ENCODE measurements at regions not wholly inside any gene's neighbourhood (a gene's known extent, or its start where the extent isn't known, plus 50 kb on each side); places are given as distances from the start of the nearest gene placed in this dataset.
"Not testable (repeated sequence)": the region's sequence is repeated elsewhere in the genome, so short reads cannot be mapped to it uniquely, and the experiment has no call there.

GRCh38 chr2:187875261-187876141 lies 321.3 kb upstream of the TFPI start:
- no peak for DNase-seq

- DNase-seq, result no peak
These were observed 322.3 kb upstream of the TFPI start for GRCh38 chr2:187876554-187876953.

GRCh38 chr2:187877391-187877790 lies 323.2 kb upstream of the TFPI start:
- DNase-seq, result no peak

- no peak for DNase-seq
These were observed 323.9 kb upstream of the TFPI start for GRCh38 chr2:187878112-187878511.

GRCh38 chr2:187879491-187879890 lies 325.3 kb upstream of the TFPI start:
- no peak for DNase-seq

GRCh38 chr2:187884003-187884402 lies 329.8 kb upstream of the TFPI start:
- DNase-seq, result no peak

GRCh38 chr2:187890690-187891089 lies 336.5 kb upstream of the TFPI start:
- DNase-seq, result peak; percentile 9

- no peak for DNase-seq
These were observed 345.8 kb upstream of the TFPI start for GRCh38 chr2:187900021-187900420.

GRCh38 chr2:187906021-187906420 lies 351.8 kb upstream of the TFPI start:
- DNase-seq, result no peak

GRCh38 chr2:187910922-187911321 lies 356.7 kb upstream of the TFPI start:
- not testable (repeated sequence) for DNase-seq

- no peak for DNase-seq
These were observed 358.7 kb upstream of the TFPI start for GRCh38 chr2:187912950-187913349.

- no peak for DNase-seq
These were observed 361.6 kb upstream of the TFPI start for GRCh38 chr2:187915810-187916209.

GRCh38 chr2:187916799-187917198 lies 362.6 kb upstream of the TFPI start:
- no peak for DNase-seq

GRCh38 chr2:187917535-187917934 lies 363.3 kb upstream of the TFPI start:
- no peak for DNase-seq

- no peak for DNase-seq
These were observed 365.0 kb upstream of the TFPI start for GRCh38 chr2:187918996-187919821.

- no peak for DNase-seq
These were observed 366.3 kb upstream of the TFPI start for GRCh38 chr2:187920511-187920910.

GRCh38 chr2:187922846-187923245 lies 368.6 kb upstream of the TFPI start:
- no peak for DNase-seq

GRCh38 chr2:187924293-187924692 lies 367.4 kb upstream of the GULP1 start:
- DNase-seq, result no peak

- no peak for DNase-seq
These were observed 357.4 kb upstream of the GULP1 start for GRCh38 chr2:187934236-187934635.

- DNase-seq, result no peak
These were observed 357.0 kb upstream of the GULP1 start for GRCh38 chr2:187934692-187935091.

GRCh38 chr2:187935126-187935525 lies 356.5 kb upstream of the GULP1 start:
- DNase-seq, result no peak

- no peak for DNase-seq
These were observed 355.4 kb upstream of the GULP1 start for GRCh38 chr2:187936228-187936627.

GRCh38 chr2:187939180-187939579 lies 352.5 kb upstream of the GULP1 start:
- DNase-seq, result peak; percentile 61

- DNase-seq, result no peak
These were observed 348.8 kb upstream of the GULP1 start for GRCh38 chr2:187942876-187943275.

Measured in DMS153 (cell line).